K562 (cell line): ENCODE measurements at regions not wholly inside any gene's neighbourhood (a gene's known extent, or its start where the extent isn't known, plus 50 kb on each side); places are given as distances from the start of the nearest gene placed in this dataset.

ENCODE experiments used
- ATAC-seq: fragments of 200-7000 bp; cut with Tn5 transposase; 3 replicates; pipeline ENCODE4 v1.9.1; 2020; ENCODE audit warnings: moderate library complexity
- BruUV-seq: library from RNA; stranded (reverse); fragments of 400-500 nt; replicated peaks from 2 replicates; lab custom pipeline; 2021; lab: Mats Ljungman, UMichigan
- CTCF ChIA-PET: fragments of 300-600 bp; formaldehyde crosslinking; extraction: SDS; loops from one replicate; lab custom pipeline; 2021; ENCODE audit warnings: low intra/inter-chr PET ratio; lab: Yijun Ruan, JAX
- POLR2A ChIA-PET: fragments of 300-600, 350-650 bp; sonication (Branson Sonifier 250); formaldehyde crosslinking; extraction: SDS; loops from one replicate; lab custom pipeline; 2021; ENCODE audit warnings: antibody characterized with exemption, inconsistent platforms; lab: Yijun Ruan, JAX
- DNase-seq, 4 experiments: peaks; one replicate each; pipeline versions ENCODE4 v3.0.0 to v3.0.0-alpha.2; 2011 to 2018; ENCODE audit warnings: low spot score in 3 of 4, mixed read lengths in 3 of 4; ENCODE audit errors: extremely low read depth in 1 of 4
- FAIRE-seq: peaks from 2 replicates; lab custom pipeline; 2011; peaks lifted over from hg19 to GRCh38; lab: Jason Lieb, UNC
- H2AFZ ChIP-seq: 2 replicates; pipeline ENCODE4 v1.6.0; 2011; ENCODE audit warnings: low read depth, low read length, control low read depth, inconsistent platforms
- H3K27ac ChIP-seq: fragments of 200-600 bp; 3 replicates; pipeline ENCODE4 v1.8.0; 2011; ENCODE audit warnings: low read depth, mild to moderate bottlenecking, control low read depth, inconsistent platforms, low read length, moderate library complexity, mixed read lengths; ENCODE audit errors: extremely low read depth
- H3K27me3 ChIP-seq, 2 experiments: fragments of 300-600 bp in 1 of 2; 2 replicates in 1 of 2; 3 replicates in 1 of 2; pipeline versions ENCODE4 v1.6.0 to v1.8.0; 2011; ENCODE audit warnings: inconsistent platforms in 2 of 2, low read length in 2 of 2, mild to moderate bottlenecking in 1 of 2, mixed read lengths in 1 of 2, moderate library complexity in 1 of 2; ENCODE audit not compliant: control insufficient read depth in 2 of 2, insufficient read depth in 2 of 2
- H3K36me3 ChIP-seq: fragments of 300-600 bp; 3 replicates; pipeline ENCODE4 v1.8.0; 2011; ENCODE audit warnings: mild to moderate bottlenecking, low read length, inconsistent platforms; ENCODE audit not compliant: control insufficient read depth, insufficient read depth
- H3K4me1 ChIP-seq, 2 experiments: fragments of 200-600 bp in 1 of 2; replicated peaks in 1 of 2; 2 replicates in 1 of 2; 3 replicates in 1 of 2; pipeline versions ENCODE4 v1.5.1 to v1.8.0; 2011; ENCODE audit warnings: inconsistent platforms in 2 of 2, low read length in 2 of 2, mild to moderate bottlenecking in 1 of 2, mixed read lengths in 1 of 2, moderate library complexity in 1 of 2; ENCODE audit not compliant: control insufficient read depth in 2 of 2, insufficient read depth in 2 of 2
- H3K4me2 ChIP-seq: 2 replicates; pipeline ENCODE4 v1.6.1; 2011; ENCODE audit warnings: low read length, control low read depth, inconsistent platforms, mixed read lengths; ENCODE audit not compliant: insufficient read depth
- H3K4me3 ChIP-seq: fragments of 200-600 bp; sonication (generic), shearing (Covaris generic); 2 replicates; pipeline ENCODE4 v1.5.1; 2016; ENCODE audit warnings: control low read depth, inconsistent platforms
- H3K79me2 ChIP-seq: fragments of 200-600 bp; 3 replicates; pipeline ENCODE4 v1.8.0; 2011; ENCODE audit warnings: low read length, inconsistent platforms; ENCODE audit not compliant: control insufficient read depth, insufficient read depth
- H3K9ac ChIP-seq, 2 experiments: 2 replicates each; pipeline versions ENCODE4 v1.6.0 to v1.6.1; 2011; ENCODE audit warnings: low read depth in 2 of 2, low read length in 2 of 2, control low read depth in 1 of 2, inconsistent platforms in 1 of 2, mild to moderate bottlenecking in 1 of 2, mixed read lengths in 1 of 2; ENCODE audit not compliant: insufficient read depth in 1 of 2
- H3K9me1 ChIP-seq: one replicate; pipeline ENCODE4 v1.6.0; 2011; ENCODE audit warnings: inconsistent platforms, mild to moderate bottlenecking, low read length, moderate library complexity; ENCODE audit not compliant: control insufficient read depth, insufficient read depth
- H3K9me3 ChIP-seq: replicated peaks from 2 replicates; pipeline ENCODE4 v1.5.1; 2011; ENCODE audit warnings: low read depth, low read length, inconsistent platforms; ENCODE audit not compliant: control insufficient read depth, insufficient read depth
- H4K20me1 ChIP-seq: replicated peaks from 2 replicates; pipeline ENCODE4 v1.6.1; 2011; ENCODE audit warnings: low read length, inconsistent platforms, mixed read lengths; ENCODE audit not compliant: control insufficient read depth, insufficient read depth
- CBFA2T2 ChIP-seq: fragments of 450-650 bp; conservative IDR thresholded peaks from 2 replicates; pipeline ENCODE4 v1.6.1; 2017; ENCODE audit warnings: mild to moderate bottlenecking
- CHCHD3 ChIP-seq: fragments of 250-450 bp; sonication (Bioruptor Pico); IDR thresholded peaks from 2 replicates; pipeline ENCODE4 v2.1.2; 2022; ENCODE audit warnings: mild to moderate bottlenecking
- CTBP1 ChIP-seq: fragments of 450-650 bp; IDR thresholded peaks from 2 replicates; pipeline ENCODE4 v1.6.1; 2016; ENCODE audit warnings: borderline replicate concordance
- DPF2 ChIP-seq: fragments of 450-650 bp; IDR thresholded peaks from 2 replicates; pipeline ENCODE4 v1.6.1; 2016
- FOXA1 ChIP-seq: fragments of 450-650 bp; IDR thresholded peaks from 2 replicates; pipeline ENCODE4 v1.6.1; 2016; ENCODE audit warnings: mild to moderate bottlenecking, borderline replicate concordance
- MXI1 ChIP-seq: IDR thresholded peaks from 2 replicates; pipeline ENCODE4 v1.6.1; 2011; ENCODE audit warnings: low read depth, mild to moderate bottlenecking, improper control_type of control experiment, low read length
- NUFIP1 ChIP-seq: fragments of 450-650 bp; IDR thresholded peaks from 2 replicates; pipeline ENCODE4 v1.6.1; 2018; ENCODE audit not compliant: partially characterized antibody
- PBX2 ChIP-seq, 2 experiments: IDR thresholded peaks in 1 of 2; conservative IDR thresholded peaks in 1 of 2; 2 replicates each; pipeline ENCODE4 v1.6.1; 2016; ENCODE audit warnings: low read depth in 2 of 2, mild to moderate bottlenecking in 1 of 2, missing compliant biosample characterization in 1 of 2, missing genetic modification characterization in 1 of 2, moderate library complexity in 1 of 2
- PTBP1 ChIP-seq: fragments of 200-400 bp; formaldehyde crosslinking; IDR thresholded peaks from 2 replicates; pipeline ENCODE4 v1.6.1; 2017; ENCODE audit warnings: low read depth, low read length
- RCOR1 ChIP-seq, 2 experiments: IDR thresholded peaks; 2 replicates each; pipeline ENCODE4 v1.6.1; 2012; ENCODE audit warnings: low read depth in 2 of 2, low read length in 2 of 2, borderline replicate concordance in 1 of 2, improper control_type of control experiment in 1 of 2
- STAT5B ChIP-seq: fragments of 250-450 bp; sonication (Bioruptor Pico); IDR thresholded peaks from 2 replicates; pipeline ENCODE4 v1.8.0; 2021; ENCODE audit warnings: mild to moderate bottlenecking, inconsistent platforms
- TBP ChIP-seq: optimal IDR thresholded peaks from 2 replicates; pipeline ENCODE3; 2011; ENCODE audit warnings: low read depth, low read length, improper control_type of control experiment
- TFAP4 ChIP-seq: sonication (generic); formaldehyde crosslinking; IDR thresholded peaks from 2 replicates; pipeline ENCODE4 v1.8.0; 2022; ENCODE audit warnings: missing genetic modification reagents, mild to moderate bottlenecking, moderate library complexity, borderline replicate concordance
- ZBTB5 ChIP-seq: fragments of 450-650 bp; IDR thresholded peaks from 2 replicates; pipeline ENCODE4 v1.6.1; 2017; ENCODE audit warnings: antibody characterized with exemption
- ZBTB9 ChIP-seq: fragments of 450-650 bp; formaldehyde crosslinking; IDR thresholded peaks from 2 replicates; pipeline ENCODE4 v1.4.0; 2020; ENCODE audit warnings: mild to moderate bottlenecking, moderate library complexity
- ZFP30 ChIP-seq: fragments of 250-450 bp; sonication (Bioruptor Pico); IDR thresholded peaks from 2 replicates; pipeline ENCODE4 v1.8.0; 2022; ENCODE audit warnings: moderate library complexity, mild to moderate bottlenecking, inconsistent platforms, borderline replicate concordance
- ZNF24 ChIP-seq: fragments of 450-650 bp; IDR thresholded peaks from 2 replicates; pipeline ENCODE4 v1.6.1; 2016
- ZNF354B ChIP-seq: fragments of 250-450 bp; sonication (Bioruptor Pico); IDR thresholded peaks from 2 replicates; pipeline ENCODE4 v1.4.0; 2020
- ZNF764 ChIP-seq: fragments of 250-450 bp; sonication (Bioruptor Pico); IDR thresholded peaks from 2 replicates; pipeline ENCODE4 v1.4.0; 2020; ENCODE audit warnings: low read depth, mild to moderate bottlenecking, moderate library complexity
- in situ Hi-C: fragments of 300-500 bp; cut with MboI; formaldehyde crosslinking; loops from 4 replicates; pipeline ENCODE4 v1.15.0; 2018; ENCODE audit warnings: inconsistent platforms, mixed read lengths
- intact Hi-C: fragments of 100-400 bp; cut with micrococcal nuclease; formaldehyde crosslinking; loops from 2 replicates; pipeline ENCODE4 v1.14.2; 2022

GRCh38 chr4:127525608-127526007 lies 107.1 kb upstream of the INTU start:
- ChIA-PET CTCF (no interaction called here), POLR2A (no interaction called here)
- in situ Hi-C loops = no loop called here
- H3K4me3 ChIP-seq = no peak overlapping the region
- intact Hi-C loops = no loop called here
- H4K20me1 ChIP-seq = no peaks in the 10 kb centered on the region
- ATAC-seq = peak; percentile 88
- H3K9me1 ChIP-seq = no peaks in the 10 kb centered on the region
- peak; percentile 22 to 60 (median 39) for DNase-seq
- no peak overlapping the region for H2AFZ ChIP-seq
- no peak overlapping the region for H3K27ac ChIP-seq
- H3K4me1 ChIP-seq = peaks cover 4 to 13% of the 10 kb centered on the region in 2 experiments; a peak in 4 of 5 replicates
- no peak overlapping the region for H3K4me2 ChIP-seq
- no peaks in the 10 kb centered on the region for H3K36me3 ChIP-seq
- H3K79me2 ChIP-seq = no peaks in the 10 kb centered on the region
- H3K9ac ChIP-seq = no peak overlapping the region; a peak in 1 of 4 replicates
- no peaks in the 10 kb centered on the region for H3K27me3 ChIP-seq
- peak; percentile 29 for FAIRE-seq
- BruUV-seq = no TSS peak
- 0 out of 2 replicates have a peak, but pooled peaks cover 2% of the 10 kb centered on the region for H3K9me3 ChIP-seq
- TF ChIP-seq MXI1 = no peak
- TF ChIP-seq ZNF354B (CRISPR knock-in tag) = no peak
- TF ChIP-seq DPF2 = peak; percentile 81
- no peak for TF ChIP-seq NUFIP1
- TF ChIP-seq ZBTB9 (CRISPR knock-in tag) = no peak
- TF ChIP-seq PTBP1 = no peak
- peak; percentile 34; the same call in 1 of the 2 replicates for TF ChIP-seq CTBP1
- TF ChIP-seq TFAP4 = no peak
- TF ChIP-seq CBFA2T2 = peak; percentile 40; the same call in 1 of the 2 replicates
- TF ChIP-seq CHCHD3 (CRISPR knock-in tag) = no peak
- no peak for TF ChIP-seq STAT5B (CRISPR knock-in tag)
- TF ChIP-seq TBP = no peak
- no peak for TF ChIP-seq FOXA1
- TF ChIP-seq ZFP30 (CRISPR knock-in tag) = no peak
- TF ChIP-seq PBX2 (CRISPR knock-in tag; IDR thresholded peaks at IDR 0.05; ENCODE audit: low read depth) = no peak
- no peak for TF ChIP-seq PBX2 (tag; conservative IDR thresholded peaks at IDR 0.05; ENCODE audit: low read depth)
- TF ChIP-seq ZBTB5 = no peak
- TF ChIP-seq ZNF764 (CRISPR knock-in tag) = no peak
- TF ChIP-seq ZNF24 = no peak
- TF ChIP-seq RCOR1 (IDR thresholded peaks at IDR 0.05; ENCODE audit: borderline replicate concordance in 1 of 2, low read depth in 2 of 2, low read length in 2 of 2) = peak in 1 of 2 experiments; percentile 67; a peak in 1 of 4 replicates
